Upper lobe of right lung (tissue), 1 donor: ENCODE measurements at regions not wholly inside any gene's neighbourhood (a gene's known extent, or its start where the extent isn't known, plus 50 kb on each side); places are given as distances from the start of the nearest gene placed in this dataset.

Experiments
- ATAC-seq: fragments of 200-7000 bp; cut with Tn5 transposase; one replicate; pipeline ENCODE4 v1.9.1; 2020; ENCODE audit warnings: mild to moderate bottlenecking, moderate library complexity
- DNase-seq: peaks from one replicate; pipeline ENCODE4 v3.0.0-alpha.2; 2020
- H3K27ac ChIP-seq: fragments of 200-600 bp; one replicate; pipeline ENCODE4 v1.8.0; 2022
- H3K27me3 ChIP-seq: fragments of 200-600 bp; one replicate; pipeline ENCODE4 v1.8.0; 2022; ENCODE audit warnings: mild to moderate bottlenecking
- H3K36me3 ChIP-seq: fragments of 200-600 bp; one replicate; pipeline ENCODE4 v1.8.0; 2022
- H3K4me1 ChIP-seq: fragments of 200-600 bp; one replicate; pipeline ENCODE4 v1.8.0; 2022
- H3K4me3 ChIP-seq: fragments of 200-600 bp; one replicate; pipeline ENCODE4 v1.8.0; 2022; ENCODE audit warnings: mild to moderate bottlenecking
- H3K9me3 ChIP-seq: fragments of 200-600 bp; one replicate; pipeline ENCODE4 v1.8.0; 2022
- intact Hi-C: fragments of 100-400 bp; cut with DNase I; formaldehyde crosslinking; loops from one replicate; pipeline ENCODE4 v1.11.0; 2022
- TF ChIP-seq, protein P1 (sequence below): fragments of 200-600 bp; IDR thresholded peaks from one replicate; pipeline ENCODE4 v1.8.0; 2022; ENCODE audit warnings: antibody characterized with exemption
- donor health status: DM: no; HTN: yes; CAD: no; lungs with severe emphysema.

GRCh38 chr5:153206361-153206760 is 284.1 kb upstream of the GRIA1 start:
- no peak overlapping the region for H3K27ac ChIP-seq
- TF ChIP-seq, protein P1, sequence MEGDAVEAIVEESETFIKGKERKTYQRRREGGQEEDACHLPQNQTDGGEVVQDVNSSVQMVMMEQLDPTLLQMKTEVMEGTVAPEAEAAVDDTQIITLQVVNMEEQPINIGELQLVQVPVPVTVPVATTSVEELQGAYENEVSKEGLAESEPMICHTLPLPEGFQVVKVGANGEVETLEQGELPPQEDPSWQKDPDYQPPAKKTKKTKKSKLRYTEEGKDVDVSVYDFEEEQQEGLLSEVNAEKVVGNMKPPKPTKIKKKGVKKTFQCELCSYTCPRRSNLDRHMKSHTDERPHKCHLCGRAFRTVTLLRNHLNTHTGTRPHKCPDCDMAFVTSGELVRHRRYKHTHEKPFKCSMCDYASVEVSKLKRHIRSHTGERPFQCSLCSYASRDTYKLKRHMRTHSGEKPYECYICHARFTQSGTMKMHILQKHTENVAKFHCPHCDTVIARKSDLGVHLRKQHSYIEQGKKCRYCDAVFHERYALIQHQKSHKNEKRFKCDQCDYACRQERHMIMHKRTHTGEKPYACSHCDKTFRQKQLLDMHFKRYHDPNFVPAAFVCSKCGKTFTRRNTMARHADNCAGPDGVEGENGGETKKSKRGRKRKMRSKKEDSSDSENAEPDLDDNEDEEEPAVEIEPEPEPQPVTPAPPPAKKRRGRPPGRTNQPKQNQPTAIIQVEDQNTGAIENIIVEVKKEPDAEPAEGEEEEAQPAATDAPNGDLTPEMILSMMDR, result no peak
- no peaks in the 10 kb centered on the region for H3K27me3 ChIP-seq
- no peak for DNase-seq
- no peak overlapping the region for H3K4me3 ChIP-seq
- ATAC-seq, result no peak
- H3K9me3 ChIP-seq, result no peaks in the 10 kb centered on the region
- H3K4me1 ChIP-seq, result no peaks in the 10 kb centered on the region
- intact Hi-C loops, result no loop called here
- no peaks in the 10 kb centered on the region for H3K36me3 ChIP-seq

GRCh38 chr5:153209016-153209415 is 281.5 kb upstream of the GRIA1 start:
- no peaks in the 10 kb centered on the region for H3K27me3 ChIP-seq
- H3K9me3 ChIP-seq, result no peaks in the 10 kb centered on the region
- H3K36me3 ChIP-seq, result no peaks in the 10 kb centered on the region
- no peak overlapping the region for H3K27ac ChIP-seq
- H3K4me1 ChIP-seq, result no peaks in the 10 kb centered on the region
- TF ChIP-seq, protein P1, result no peak
- ATAC-seq, result no peak
- intact Hi-C loops, result no loop called here
- no peak for DNase-seq
- no peak overlapping the region for H3K4me3 ChIP-seq

GRCh38 chr5:153209687-153210086 is 280.8 kb upstream of the GRIA1 start:
- Histone ChIP-seq H3K27ac (no peak overlapping the region), H3K36me3 (no peaks in the 10 kb centered on the region), H3K27me3 (no peaks in the 10 kb centered on the region), H3K9me3 (no peaks in the 10 kb centered on the region), H3K4me1 (no peaks in the 10 kb centered on the region), H3K4me3 (no peak overlapping the region)
- TF ChIP-seq, protein P1, result no peak
- intact Hi-C loops, result no loop called here
- no peak for ATAC-seq
- DNase-seq, result no peak

DNA sequence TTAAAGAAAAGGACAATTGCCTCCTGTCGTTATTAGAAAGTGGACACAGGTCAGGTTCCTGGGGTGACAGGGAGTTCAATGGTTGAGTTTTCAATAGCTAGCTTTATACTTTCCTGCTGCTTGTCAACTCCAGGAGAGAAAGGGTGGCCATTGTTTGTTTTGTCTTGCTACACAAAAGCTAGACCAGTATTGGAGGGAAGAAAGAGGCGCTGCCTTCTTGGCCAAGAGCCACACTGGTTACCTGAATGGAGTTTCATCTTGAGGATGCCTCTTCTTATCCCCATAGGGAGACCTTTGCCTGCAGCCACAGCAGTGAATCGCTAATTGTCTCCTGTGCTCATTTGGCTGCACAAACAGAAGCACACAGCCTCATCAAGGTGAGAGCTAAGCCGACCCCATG is 279.4 kb upstream of the GRIA1 start:
- no peak overlapping the region for H3K27ac ChIP-seq
- intact Hi-C loops, result no loop called here
- no peak for DNase-seq

DNA sequence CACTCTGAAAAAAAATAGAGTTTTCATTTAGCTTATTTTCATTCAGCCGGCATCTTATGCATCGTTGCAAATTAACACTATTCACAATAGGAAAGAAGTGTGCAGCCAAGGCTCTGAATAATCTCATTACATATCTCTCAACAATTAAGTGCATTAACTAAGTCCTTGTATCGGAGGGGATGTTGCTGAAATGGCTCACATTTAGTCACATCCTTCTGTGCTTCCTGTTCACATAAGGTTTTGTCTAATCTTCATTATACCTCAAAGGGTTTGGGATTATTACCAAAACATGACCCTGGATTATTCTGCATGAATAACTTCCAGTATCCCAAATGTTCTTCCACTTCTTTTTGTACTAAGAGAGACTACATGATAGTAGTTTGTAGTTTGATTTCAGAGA is 278.0 kb upstream of the GRIA1 start:
- peaks cover under 1% of the 10 kb centered on the region for H3K9me3 ChIP-seq
- H3K27ac ChIP-seq, result no peak overlapping the region
- H3K36me3 ChIP-seq, result no peaks in the 10 kb centered on the region
- intact Hi-C loops, result no loop called here
- TF ChIP-seq, protein P1, result no peak
- ATAC-seq, result no peak
- H3K4me1 ChIP-seq, result no peaks in the 10 kb centered on the region
- no peaks in the 10 kb centered on the region for H3K27me3 ChIP-seq
- no peak for DNase-seq
- H3K4me3 ChIP-seq, result no peak overlapping the region

More for the DNA sequence above, 279.4 kb upstream of the GRIA1 start:
- Histone ChIP-seq H3K9me3 (no peaks in the 10 kb centered on the region), H3K36me3 (no peaks in the 10 kb centered on the region), H3K4me1 (no peaks in the 10 kb centered on the region), H3K4me3 (no peak overlapping the region), H3K27me3 (no peaks in the 10 kb centered on the region)
- TF ChIP-seq, protein P1, result no peak
- ATAC-seq, result no peak

- TF ChIP-seq, protein P1, result no peak
- peaks cover under 1% of the 10 kb centered on the region for H3K9me3 ChIP-seq
- H3K27me3 ChIP-seq, result no peaks in the 10 kb centered on the region
- H3K4me3 ChIP-seq, result no peak overlapping the region
- H3K4me1 ChIP-seq, result no peaks in the 10 kb centered on the region
- ATAC-seq (no peak), DNase-seq (no peak)
- no peak overlapping the region for H3K27ac ChIP-seq
- intact Hi-C loops, result no loop called here
- no peaks in the 10 kb centered on the region for H3K36me3 ChIP-seq
Observed at GRCh38 chr5:153222936-153223335, 267.5 kb upstream of the GRIA1 start.
